ENCODE measurements at regions not wholly inside any gene's neighbourhood (a gene's known extent, or its start where the extent isn't known, plus 50 kb on each side); places are given as distances from the start of the nearest gene placed in this dataset.

DNA sequence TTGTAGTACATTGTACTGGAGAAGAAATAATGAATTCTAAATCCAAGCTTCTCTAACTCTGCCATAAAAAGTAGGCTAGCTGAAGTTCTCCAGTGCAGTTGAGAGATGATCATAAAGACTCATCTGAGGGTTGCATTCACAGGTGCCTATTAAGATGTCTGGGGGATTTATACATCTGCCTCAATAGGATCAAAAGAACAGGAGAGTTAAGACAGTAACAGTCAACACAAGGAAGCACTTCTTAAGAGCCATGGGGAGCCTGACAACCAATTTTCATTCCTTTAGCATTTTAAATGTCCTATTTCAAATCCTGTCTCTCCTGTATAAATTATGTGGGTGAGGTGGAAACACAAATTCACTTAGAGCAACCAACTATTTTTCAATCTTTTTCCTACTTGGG is 432.4 kb upstream of the NWD2 start:
- Histone ChIP-seq H3K36me3 (no peaks in the 10 kb centered on the region), H3K4me1 (no peaks in the 10 kb centered on the region), H3K27ac (no peak overlapping the region), H3K27me3 (replicated peaks in 1 of 7) (no peaks in the 10 kb centered on the region), H3K9me3 (no peaks in the 10 kb centered on the region), H3K4me3 (no peak overlapping the region)
- TF ChIP-seq POLR2AphosphoS5 (IDR thresholded peaks at IDR 0.05) (no peak), POLR2A (IDR thresholded peaks at IDR 0.05) (no peak)
- intact Hi-C loops (cut with DNase I; ENCODE audit: low total_unique reads): no loop called here
- DNase-seq: no peak

DNA sequence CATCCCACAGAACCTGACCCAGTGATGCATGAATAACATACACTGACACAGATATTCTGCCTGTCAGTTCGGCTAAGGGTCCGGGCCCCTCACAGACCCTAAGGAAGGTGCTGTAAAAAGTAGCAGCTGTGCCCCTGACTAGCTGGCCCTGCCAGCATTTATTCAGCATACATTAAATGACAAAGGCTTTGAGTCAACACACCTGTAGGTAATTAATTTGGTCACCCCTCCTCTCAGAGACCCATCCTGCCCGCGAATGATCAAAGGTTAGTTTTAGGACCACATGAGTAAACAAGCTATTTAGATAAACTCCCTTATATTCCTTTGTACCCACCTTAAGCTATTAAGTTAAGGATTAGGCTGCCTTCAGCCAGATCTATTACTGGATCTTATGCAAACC is 429.0 kb upstream of the NWD2 start:
- no peaks in the 10 kb centered on the region for H3K27me3 ChIP-seq (replicated peaks in 1 of 7)
- no peaks in the 10 kb centered on the region for H3K4me1 ChIP-seq
- no peak overlapping the region for H3K4me3 ChIP-seq
- H3K36me3 ChIP-seq: no peaks in the 10 kb centered on the region
- WGBS, 5 donors: 83 to 91% (median 87%) methylated on average over 4 of the region's 4 CpGs
- no peak overlapping the region for H3K27ac ChIP-seq
- H3K9me3 ChIP-seq: no peaks in the 10 kb centered on the region
- no peak for DNase-seq
- intact Hi-C loops (cut with DNase I; ENCODE audit: low total_unique reads): no loop called here
- TF ChIP-seq POLR2A (IDR thresholded peaks at IDR 0.05) (no peak), POLR2AphosphoS5 (IDR thresholded peaks at IDR 0.05) (no peak)
- TF ChIP-seq, protein P1, sequence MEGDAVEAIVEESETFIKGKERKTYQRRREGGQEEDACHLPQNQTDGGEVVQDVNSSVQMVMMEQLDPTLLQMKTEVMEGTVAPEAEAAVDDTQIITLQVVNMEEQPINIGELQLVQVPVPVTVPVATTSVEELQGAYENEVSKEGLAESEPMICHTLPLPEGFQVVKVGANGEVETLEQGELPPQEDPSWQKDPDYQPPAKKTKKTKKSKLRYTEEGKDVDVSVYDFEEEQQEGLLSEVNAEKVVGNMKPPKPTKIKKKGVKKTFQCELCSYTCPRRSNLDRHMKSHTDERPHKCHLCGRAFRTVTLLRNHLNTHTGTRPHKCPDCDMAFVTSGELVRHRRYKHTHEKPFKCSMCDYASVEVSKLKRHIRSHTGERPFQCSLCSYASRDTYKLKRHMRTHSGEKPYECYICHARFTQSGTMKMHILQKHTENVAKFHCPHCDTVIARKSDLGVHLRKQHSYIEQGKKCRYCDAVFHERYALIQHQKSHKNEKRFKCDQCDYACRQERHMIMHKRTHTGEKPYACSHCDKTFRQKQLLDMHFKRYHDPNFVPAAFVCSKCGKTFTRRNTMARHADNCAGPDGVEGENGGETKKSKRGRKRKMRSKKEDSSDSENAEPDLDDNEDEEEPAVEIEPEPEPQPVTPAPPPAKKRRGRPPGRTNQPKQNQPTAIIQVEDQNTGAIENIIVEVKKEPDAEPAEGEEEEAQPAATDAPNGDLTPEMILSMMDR (IDR thresholded peaks at IDR 0.05 in 8 of 11, conservative IDR thresholded peaks at IDR 0.05 in 3 of 11): no peak

DNA sequence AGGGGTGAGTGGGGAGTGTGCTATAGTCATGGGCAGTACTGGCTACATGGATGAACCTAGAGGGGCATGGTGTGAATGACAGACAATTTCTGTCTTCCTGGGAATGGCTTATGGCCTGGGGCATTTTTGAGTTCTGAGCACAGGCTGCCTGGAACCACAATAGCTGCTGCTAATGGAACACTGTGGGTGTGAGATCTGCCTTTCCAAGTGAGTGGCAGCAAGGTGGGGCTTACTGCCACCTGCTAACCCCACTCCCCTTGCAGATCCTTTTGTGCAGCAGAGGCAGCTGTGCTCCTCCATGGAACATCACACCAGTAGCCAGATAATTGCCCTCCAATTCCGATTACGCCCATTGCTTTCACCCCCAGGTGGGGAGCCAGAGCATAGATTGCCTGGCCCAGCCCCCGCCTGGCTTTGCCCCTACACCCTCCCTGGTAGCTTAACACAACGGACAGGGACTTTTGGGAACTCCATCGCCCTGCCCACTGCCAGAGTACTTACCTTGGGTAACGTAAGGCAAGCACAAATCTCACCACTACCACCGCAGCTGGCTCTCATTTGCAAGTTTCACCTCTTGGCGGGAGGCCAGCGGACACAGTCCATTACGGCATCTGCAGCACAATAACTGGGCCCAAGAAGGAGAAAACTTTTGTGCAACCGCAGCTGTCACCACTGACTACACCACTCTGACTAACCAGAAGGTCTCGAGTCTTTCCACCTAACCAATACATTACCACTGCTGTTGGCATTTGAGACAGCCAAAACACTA is 421.2 kb upstream of the NWD2 start:
- H3K9me3 ChIP-seq: peaks cover 0 to 4% (median 0%) of the 10 kb centered on the region in 8 donors
- intact Hi-C loops (cut with DNase I; ENCODE audit: low total_unique reads): no loop called here
- H3K36me3 ChIP-seq: no peaks in the 10 kb centered on the region
- no peaks in the 10 kb centered on the region for H3K27me3 ChIP-seq (replicated peaks in 1 of 7)
- H3K4me3 ChIP-seq: no peak overlapping the region
- no peaks in the 10 kb centered on the region for H3K4me1 ChIP-seq
- 76 to 87% (median 84%) methylated on average over 12 of the region's 12 CpGs for whole genome bisulfite sequencing, 5 donors
- TF ChIP-seq POLR2AphosphoS5 (IDR thresholded peaks at IDR 0.05): no peak
- TF ChIP-seq POLR2A (IDR thresholded peaks at IDR 0.05): no peak
- TF ChIP-seq, protein P1 (IDR thresholded peaks at IDR 0.05 in 8 of 11, conservative IDR thresholded peaks at IDR 0.05 in 3 of 11): no peak
- no peak overlapping the region for H3K27ac ChIP-seq
- peak; percentile 43 for DNase-seq

DNA sequence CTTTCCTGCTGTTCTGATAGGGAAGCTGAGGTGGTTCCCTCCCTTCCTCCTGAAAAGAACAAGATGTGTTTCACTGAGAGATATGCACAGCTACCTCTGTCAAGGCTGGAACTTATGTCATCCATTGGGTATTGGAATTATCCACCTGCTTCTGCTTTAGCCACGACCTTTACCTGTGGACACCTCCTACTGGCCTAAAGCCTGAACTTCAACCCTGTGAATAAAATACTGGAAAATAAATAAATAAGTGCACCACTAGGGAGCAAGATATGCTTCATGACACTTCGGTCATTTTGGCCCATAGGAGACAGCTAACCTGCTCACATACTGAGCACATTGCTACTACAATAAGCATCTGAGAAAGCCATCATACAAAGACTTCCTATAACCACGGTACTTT is 419.9 kb upstream of the NWD2 start:
- H3K27me3 ChIP-seq (replicated peaks in 1 of 7): no peaks in the 10 kb centered on the region
- H3K36me3 ChIP-seq: no peaks in the 10 kb centered on the region
- intact Hi-C loops (cut with DNase I; ENCODE audit: low total_unique reads): no loop called here
- DNase-seq: no peak
- H3K4me1 ChIP-seq: no peaks in the 10 kb centered on the region
- TF ChIP-seq POLR2AphosphoS5 (IDR thresholded peaks at IDR 0.05) (no peak), POLR2A (IDR thresholded peaks at IDR 0.05) (no peak)
- H3K4me3 ChIP-seq: no peak overlapping the region
- H3K9me3 ChIP-seq: peaks cover 0 to 4% (median 0%) of the 10 kb centered on the region in 8 donors
- H3K27ac ChIP-seq: no peak overlapping the region
- 58 to 72% (median 60%) methylated on average over 3 of the region's 3 CpGs for WGBS, 5 donors

DNA sequence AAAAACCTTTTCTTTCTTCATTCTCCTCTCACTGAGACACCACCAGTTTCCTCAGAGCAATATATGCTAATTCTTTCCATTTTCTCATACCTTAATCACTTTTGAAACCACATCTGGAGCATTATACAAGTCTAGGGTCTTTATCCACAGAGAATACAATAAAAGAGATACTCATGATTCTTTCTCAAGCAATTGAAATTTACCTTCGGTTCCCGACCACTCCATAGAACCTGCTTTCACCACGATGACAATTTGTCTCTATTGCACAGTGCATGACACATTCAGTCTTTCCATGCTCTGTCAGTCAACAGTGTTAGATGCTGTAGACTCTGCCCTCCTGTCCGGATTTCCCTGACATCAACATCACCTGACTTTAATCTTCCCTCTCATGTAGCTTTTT is 409.3 kb upstream of the NWD2 start:
- no peaks in the 10 kb centered on the region for H3K36me3 ChIP-seq
- WGBS, 5 donors: 63 to 75% (median 70%) methylated on average over 4 of the region's 4 CpGs
- no peak for DNase-seq
- H3K9me3 ChIP-seq: no peaks in the 10 kb centered on the region
- H3K4me3 ChIP-seq: no peak overlapping the region
- H3K4me1 ChIP-seq: no peaks in the 10 kb centered on the region
- no peak overlapping the region for H3K27ac ChIP-seq
- no peaks in the 10 kb centered on the region for H3K27me3 ChIP-seq (replicated peaks in 1 of 7)
- TF ChIP-seq POLR2A (IDR thresholded peaks at IDR 0.05): no peak
- TF ChIP-seq, protein P1 (IDR thresholded peaks at IDR 0.05 in 8 of 11, conservative IDR thresholded peaks at IDR 0.05 in 3 of 11): no peak
- TF ChIP-seq POLR2AphosphoS5 (IDR thresholded peaks at IDR 0.05): no peak
- intact Hi-C loops (cut with DNase I; ENCODE audit: low total_unique reads): no loop called here
